Fibroblast of lung (primary cell): ENCODE measurements at regions not wholly inside any gene's neighbourhood (a gene's known extent, or its start where the extent isn't known, plus 50 kb on each side); places are given as distances from the start of the nearest gene placed in this dataset.

Source experiments
- DNase-seq, 2 donors: peaks; one replicate each; pipeline versions ENCODE4 v3.0.0 to v3.0.0-alpha.2; 2010; ENCODE audit warnings: low read depth in 2 of 2
- H2AFZ ChIP-seq: 2 replicates; pipeline ENCODE4 v1.5.1; 2012; ENCODE audit warnings: low read length, control low read depth, inconsistent platforms
- H3K27ac ChIP-seq: 2 replicates; pipeline ENCODE4 v1.5.1; 2011; ENCODE audit warnings: low read length, control low read depth; ENCODE audit not compliant: insufficient read depth
- H3K27me3 ChIP-seq: 2 replicates; pipeline ENCODE4 v1.5.1; 2011; ENCODE audit warnings: mild to moderate bottlenecking, low read length; ENCODE audit not compliant: control insufficient read depth, insufficient read depth
- H3K36me3 ChIP-seq: 2 replicates; pipeline ENCODE4 v1.5.1; 2011; ENCODE audit warnings: low read length; ENCODE audit not compliant: control insufficient read depth, insufficient read depth
- H3K4me1 ChIP-seq: 2 replicates; pipeline ENCODE4 v1.5.1; 2011; ENCODE audit warnings: low read length; ENCODE audit not compliant: control insufficient read depth, insufficient read depth; ENCODE audit errors: extremely low read depth
- H3K4me2 ChIP-seq: 2 replicates; pipeline ENCODE4 v1.5.1; 2011; ENCODE audit warnings: low read length, control low read depth; ENCODE audit not compliant: insufficient read depth; ENCODE audit errors: extremely low read depth
- H3K4me3 ChIP-seq, 4 experiments: fragments of 200-600 bp in 1 of 4; sonication (generic) in 1 of 4; replicated peaks in 1 of 4; 2 replicates each; pipeline ENCODE4 v1.5.1; 2011 to 2016; ENCODE audit warnings: low read length in 4 of 4, low read depth in 3 of 4, mild to moderate bottlenecking in 3 of 4, control low read depth in 2 of 4, inconsistent platforms in 1 of 4, mixed read lengths in 1 of 4; ENCODE audit not compliant: insufficient read depth in 1 of 4; ENCODE audit errors: control extremely low read depth in 1 of 4
- H3K79me2 ChIP-seq: 2 replicates; pipeline ENCODE4 v1.5.1; 2012; ENCODE audit warnings: mild to moderate bottlenecking, low read length, inconsistent platforms; ENCODE audit not compliant: control insufficient read depth, insufficient read depth
- H3K9ac ChIP-seq: 2 replicates; pipeline ENCODE4 v1.5.1; 2011; ENCODE audit warnings: mild to moderate bottlenecking, low read length, control low read depth; ENCODE audit not compliant: insufficient read depth
- H3K9me3 ChIP-seq: 2 replicates; pipeline ENCODE4 v1.5.1; 2012; ENCODE audit warnings: low read depth, low read length; ENCODE audit not compliant: control insufficient read depth, insufficient read depth
- H4K20me1 ChIP-seq: 2 replicates; pipeline ENCODE4 v1.5.1; 2011; ENCODE audit warnings: low read length; ENCODE audit not compliant: control insufficient read depth, insufficient read depth; ENCODE audit errors: extremely low read depth
- CTCF ChIP-seq, 2 donors: IDR thresholded peaks in 1 of 2; conservative IDR thresholded peaks in 1 of 2; 1 replicate in 1 of 2; 2 replicates in 1 of 2; pipeline ENCODE4 v1.5.1; 2011 to 2012; ENCODE audit warnings: low read length in 2 of 2, control low read depth in 1 of 2, inconsistent platforms in 1 of 2, low read depth in 1 of 2, mild to moderate bottlenecking in 1 of 2
- EZH2 ChIP-seq: IDR thresholded peaks from 2 replicates; pipeline ENCODE4 v1.5.1; 2012; ENCODE audit warnings: low read length, control low read depth, mild to moderate bottlenecking; ENCODE audit errors: missing control alignments

DNA sequence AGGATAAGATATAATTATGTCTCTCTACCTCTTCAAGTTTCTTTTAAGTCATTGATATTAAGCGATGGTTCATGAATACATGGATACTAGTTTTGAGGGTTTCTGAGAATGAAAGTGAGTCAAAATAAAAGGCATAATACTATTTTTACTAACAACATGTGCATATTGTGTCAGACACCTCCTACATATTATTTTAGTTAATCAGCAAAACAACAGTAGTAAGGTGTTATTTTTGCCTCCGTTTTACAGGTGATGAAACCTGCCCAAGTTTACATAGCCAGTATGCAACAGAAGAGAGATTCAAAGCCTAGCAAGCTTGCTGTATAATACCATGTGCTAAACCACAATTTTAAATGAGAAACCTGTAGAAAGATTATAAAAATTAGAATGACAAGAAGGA lies 544.1 kb downstream of the EPHA5 start:
- no peaks in the 10 kb centered on the region for H3K4me1 ChIP-seq
- H3K36me3 ChIP-seq, result no peaks in the 10 kb centered on the region
- DNase-seq, result no peak
- no peak overlapping the region for H3K4me2 ChIP-seq
- H3K79me2 ChIP-seq, result no peaks in the 10 kb centered on the region
- no peak overlapping the region for H2AFZ ChIP-seq
- TF ChIP-seq EZH2 (no peak), CTCF (conservative IDR thresholded peaks at IDR 0.05 in 1 of 2, IDR thresholded peaks at IDR 0.05 in 1 of 2; ENCODE audit: low read depth in 1 of 2, low read length in 2 of 2) (no peak)
- no peak overlapping the region for H3K9ac ChIP-seq
- no peaks in the 10 kb centered on the region for H3K27me3 ChIP-seq
- no peaks in the 10 kb centered on the region for H4K20me1 ChIP-seq
- no peaks in the 10 kb centered on the region for H3K9me3 ChIP-seq
- no peak overlapping the region for H3K4me3 ChIP-seq
- H3K27ac ChIP-seq, result no peak overlapping the region

GRCh38 chr4:65120287-65120686 lies 550.0 kb downstream of the EPHA5 start:
- Histone ChIP-seq H3K36me3 (no peaks in the 10 kb centered on the region), H4K20me1 (no peaks in the 10 kb centered on the region), H3K4me3 (no peak overlapping the region), H3K27ac (no peak overlapping the region), H3K27me3 (no peaks in the 10 kb centered on the region), H3K9me3 (no peaks in the 10 kb centered on the region), H3K4me1 (no peaks in the 10 kb centered on the region), H3K9ac (no peak overlapping the region), H3K4me2 (no peak overlapping the region), H3K79me2 (no peaks in the 10 kb centered on the region), H2AFZ (no peak overlapping the region)
- no peak for DNase-seq
- TF ChIP-seq CTCF (conservative IDR thresholded peaks at IDR 0.05 in 1 of 2, IDR thresholded peaks at IDR 0.05 in 1 of 2; ENCODE audit: low read depth in 1 of 2, low read length in 2 of 2), result no peak
- no peak for TF ChIP-seq EZH2

- Histone ChIP-seq H3K27me3 (no peaks in the 10 kb centered on the region), H3K4me1 (no peaks in the 10 kb centered on the region), H3K79me2 (no peaks in the 10 kb centered on the region), H3K4me3 (no peak overlapping the region), H3K9ac (no peak overlapping the region), H4K20me1 (no peaks in the 10 kb centered on the region), H3K36me3 (no peaks in the 10 kb centered on the region), H3K27ac (no peak overlapping the region), H3K4me2 (no peak overlapping the region), H2AFZ (no peak overlapping the region), H3K9me3 (no peaks in the 10 kb centered on the region)
- DNase-seq, result no peak
- TF ChIP-seq CTCF (conservative IDR thresholded peaks at IDR 0.05 in 1 of 2, IDR thresholded peaks at IDR 0.05 in 1 of 2; ENCODE audit: low read depth in 1 of 2, low read length in 2 of 2) (no peak), EZH2 (no peak)
Measured at GRCh38 chr4:65102419-65102818, 567.9 kb downstream of the EPHA5 start.
